ENCODE measurements at regions not wholly inside any gene's neighbourhood (a gene's known extent, or its start where the extent isn't known, plus 50 kb on each side); places are given as distances from the start of the nearest gene placed in this dataset.

- TF ChIP-seq CTCF (IDR thresholded peaks at IDR 0.05) (no peak), POLR2A (IDR thresholded peaks at IDR 0.05) (no peak)
Observed at GRCh38 chr1:186535388-186536133, 74.6 kb upstream of the PDC start.

Measured in uterus (tissue), 2 donors.